Gastroesophageal sphincter (tissue), 4 donors: ENCODE measurements at regions not wholly inside any gene's neighbourhood (a gene's known extent, or its start where the extent isn't known, plus 50 kb on each side); places are given as distances from the start of the nearest gene placed in this dataset.

Source experiments
- ATAC-seq: fragments of 150-250 bp; one replicate; pipeline ENCODE4 v1.9.1; 2016; ENCODE audit warnings: mild to moderate bottlenecking, moderate library complexity
- H3K27ac ChIP-seq, 4 donors: fragments of 200-600 bp; sonication (generic) in 3 of 4; 1 replicate in 3 of 4; 2 replicates in 1 of 4; pipeline ENCODE4 v1.5.1; 2016 to 2019
- H3K27me3 ChIP-seq: fragments of 200-600 bp; sonication (generic); one replicate; pipeline ENCODE4 v1.5.1; 2019
- H3K36me3 ChIP-seq, 2 donors: fragments of 200-600 bp; sonication (generic); one replicate each; pipeline ENCODE4 v1.5.1; 2019; ENCODE audit warnings: control low read depth in 1 of 2
- H3K4me1 ChIP-seq, 3 donors: fragments of 200-600 bp; sonication (generic); 1 replicate in 2 of 3; 2 replicates in 1 of 3; pipeline ENCODE4 v1.5.1; 2016 to 2019; ENCODE audit warnings: control low read depth in 2 of 3
- H3K4me3 ChIP-seq, 2 donors: fragments of 200-600 bp; sonication (generic); one replicate each; pipeline ENCODE4 v1.5.1; 2019; ENCODE audit warnings: mild to moderate bottlenecking in 1 of 2, moderate library complexity in 1 of 2
- H3K9me3 ChIP-seq, 3 donors: fragments of 200-600 bp; sonication (generic); one replicate each; pipeline ENCODE4 v1.5.1; 2017 to 2019; ENCODE audit warnings: control low read depth in 2 of 3
- EP300 ChIP-seq: sonication (generic); formaldehyde crosslinking; IDR thresholded peaks from one replicate; pipeline ENCODE4 v1.6.1; 2017; ENCODE audit warnings: antibody characterized with exemption, mild to moderate bottlenecking
- POLR2A ChIP-seq, 2 donors: fragments of 450-650 bp; IDR thresholded peaks; one replicate each; pipeline ENCODE4 v1.6.1; 2017; ENCODE audit warnings: antibody characterized with exemption in 2 of 2, mild to moderate bottlenecking in 2 of 2, moderate library complexity in 1 of 2
- POLR2AphosphoS5 ChIP-seq: sonication (generic); formaldehyde crosslinking; IDR thresholded peaks from one replicate; pipeline ENCODE4 v1.6.1; 2017; ENCODE audit warnings: antibody characterized with exemption
- WGBS, 2 donors: methylation state at CpG; one replicate each; pipeline ENCODE4 v1.1.5; 2018; ENCODE audit warnings: low coverage in 1 of 2; 5-methylcytosine and 5-hydroxymethylcytosine counted together
- TF ChIP-seq, protein P1 (sequence below), 4 experiments: fragments of 200-600 bp in 2 of 4; fragments of 450-650 bp in 2 of 4; sonication (generic) in 1 of 4; IDR thresholded peaks; one replicate each; pipeline ENCODE4 v1.5.1; 2017 to 2019; ENCODE audit warnings: antibody characterized with exemption in 4 of 4, mild to moderate bottlenecking in 2 of 4, moderate library complexity in 2 of 4

DNA sequence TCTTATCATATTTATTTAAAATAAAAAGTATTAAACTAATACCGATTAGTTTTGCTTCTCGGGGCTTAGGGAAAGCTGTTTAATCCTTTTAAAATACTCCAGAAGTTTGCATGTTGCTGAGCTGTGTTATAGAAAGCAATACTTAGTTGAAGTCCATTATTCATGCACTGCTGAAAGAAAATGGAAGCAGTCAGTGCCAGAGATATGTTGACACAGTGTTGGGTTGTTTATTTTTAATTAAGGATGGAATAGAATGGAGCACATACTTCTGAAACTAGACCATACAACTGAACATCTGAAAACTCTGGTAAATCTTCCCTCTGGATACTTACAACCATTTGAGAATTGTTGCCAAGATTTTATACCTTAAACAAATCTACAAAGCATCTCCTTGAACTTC, 282.7 kb upstream of the CCDC179 start:
- 41 to 43% methylated on average over 2 of the region's 2 CpGs for WGBS, 2 donors
- H3K9me3 ChIP-seq = no peaks in the 10 kb centered on the region
- no peak for ATAC-seq
- H3K27me3 ChIP-seq = no peaks in the 10 kb centered on the region
- H3K36me3 ChIP-seq = no peaks in the 10 kb centered on the region
- H3K4me3 ChIP-seq = no peak overlapping the region
- H3K27ac ChIP-seq = no peak overlapping the region
- no peaks in the 10 kb centered on the region for H3K4me1 ChIP-seq
- no peak for TF ChIP-seq POLR2A (IDR thresholded peaks at IDR 0.05)
- TF ChIP-seq EP300 = no peak
- TF ChIP-seq, protein P1, sequence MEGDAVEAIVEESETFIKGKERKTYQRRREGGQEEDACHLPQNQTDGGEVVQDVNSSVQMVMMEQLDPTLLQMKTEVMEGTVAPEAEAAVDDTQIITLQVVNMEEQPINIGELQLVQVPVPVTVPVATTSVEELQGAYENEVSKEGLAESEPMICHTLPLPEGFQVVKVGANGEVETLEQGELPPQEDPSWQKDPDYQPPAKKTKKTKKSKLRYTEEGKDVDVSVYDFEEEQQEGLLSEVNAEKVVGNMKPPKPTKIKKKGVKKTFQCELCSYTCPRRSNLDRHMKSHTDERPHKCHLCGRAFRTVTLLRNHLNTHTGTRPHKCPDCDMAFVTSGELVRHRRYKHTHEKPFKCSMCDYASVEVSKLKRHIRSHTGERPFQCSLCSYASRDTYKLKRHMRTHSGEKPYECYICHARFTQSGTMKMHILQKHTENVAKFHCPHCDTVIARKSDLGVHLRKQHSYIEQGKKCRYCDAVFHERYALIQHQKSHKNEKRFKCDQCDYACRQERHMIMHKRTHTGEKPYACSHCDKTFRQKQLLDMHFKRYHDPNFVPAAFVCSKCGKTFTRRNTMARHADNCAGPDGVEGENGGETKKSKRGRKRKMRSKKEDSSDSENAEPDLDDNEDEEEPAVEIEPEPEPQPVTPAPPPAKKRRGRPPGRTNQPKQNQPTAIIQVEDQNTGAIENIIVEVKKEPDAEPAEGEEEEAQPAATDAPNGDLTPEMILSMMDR (IDR thresholded peaks at IDR 0.05) = no peak
- TF ChIP-seq POLR2AphosphoS5 = no peak

DNA sequence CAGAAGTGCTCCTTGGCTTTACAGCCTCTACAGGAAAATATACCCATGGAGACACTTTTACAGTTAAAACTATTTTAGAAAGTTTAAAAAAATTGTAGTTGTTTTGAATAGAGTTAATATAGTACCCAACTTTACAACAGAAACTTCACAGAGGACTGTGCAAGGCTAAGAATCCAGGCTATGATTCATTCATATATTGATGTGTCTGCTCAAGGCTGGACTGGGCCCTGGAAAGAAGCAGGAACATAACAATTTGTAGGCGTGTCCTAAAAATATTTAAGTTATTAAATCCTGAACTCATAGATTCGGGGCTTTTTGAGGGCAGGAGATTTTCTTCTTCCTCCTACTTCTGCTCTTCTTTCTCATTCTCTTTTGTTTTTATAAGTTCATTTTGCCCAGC, 291.5 kb upstream of the CCDC179 start:
- Histone ChIP-seq H3K4me3 (no peak overlapping the region), H3K9me3 (no peaks in the 10 kb centered on the region), H3K27me3 (no peaks in the 10 kb centered on the region), H3K27ac (no peak overlapping the region), H3K4me1 (no peaks in the 10 kb centered on the region), H3K36me3 (no peaks in the 10 kb centered on the region)
- ATAC-seq = no peak
- WGBS, 2 donors = 81 to 96% methylated on average over 2 of the region's 2 CpGs
- TF ChIP-seq EP300 (no peak), POLR2A (IDR thresholded peaks at IDR 0.05) (no peak), POLR2AphosphoS5 (no peak)
- TF ChIP-seq, protein P1 (IDR thresholded peaks at IDR 0.05) = no peak

- no peak for TF ChIP-seq POLR2AphosphoS5
- no peaks in the 10 kb centered on the region for H3K27me3 ChIP-seq
These were observed 295.2 kb upstream of the CCDC179 start for GRCh38 chr11:23155503-23155902.

DNA sequence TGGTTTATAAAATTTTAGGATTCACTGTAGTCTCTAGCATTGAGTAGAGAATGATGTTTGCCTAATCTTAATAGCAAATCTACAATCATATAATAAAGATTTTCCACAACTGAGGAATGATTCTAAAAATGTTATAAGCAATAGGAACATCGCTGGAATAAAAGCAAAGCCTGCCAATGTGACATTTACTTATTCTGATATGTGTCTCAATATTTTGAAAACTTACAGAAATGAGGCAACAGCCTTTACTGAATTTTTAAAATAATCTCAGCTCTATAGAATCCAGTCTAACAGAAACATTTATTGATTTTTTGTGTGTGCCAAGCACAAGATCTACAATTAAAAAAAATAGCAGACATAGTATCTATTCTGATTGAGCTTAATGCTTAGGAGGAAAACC, 303.7 kb upstream of the CCDC179 start:
- H3K4me1 ChIP-seq = no peaks in the 10 kb centered on the region
- ATAC-seq = no peak
- no peaks in the 10 kb centered on the region for H3K36me3 ChIP-seq
- no peak overlapping the region for H3K4me3 ChIP-seq
- H3K9me3 ChIP-seq = no peaks in the 10 kb centered on the region
- H3K27me3 ChIP-seq = no peaks in the 10 kb centered on the region
- no peak for TF ChIP-seq POLR2AphosphoS5
- 96 to 100% methylated on average over 1 of the region's 1 CpG for WGBS, 2 donors
- H3K27ac ChIP-seq = no peak overlapping the region

More at GRCh38 chr11:23155503-23155902, 295.2 kb upstream of the CCDC179 start:
- ATAC-seq = no peak
- no peak overlapping the region for H3K4me3 ChIP-seq
- 91% methylated on average over 1 of the region's 1 CpG for WGBS, 2 donors
- no peaks in the 10 kb centered on the region for H3K4me1 ChIP-seq
- H3K36me3 ChIP-seq = no peaks in the 10 kb centered on the region
- H3K27ac ChIP-seq = no peak overlapping the region
- no peaks in the 10 kb centered on the region for H3K9me3 ChIP-seq

DNA sequence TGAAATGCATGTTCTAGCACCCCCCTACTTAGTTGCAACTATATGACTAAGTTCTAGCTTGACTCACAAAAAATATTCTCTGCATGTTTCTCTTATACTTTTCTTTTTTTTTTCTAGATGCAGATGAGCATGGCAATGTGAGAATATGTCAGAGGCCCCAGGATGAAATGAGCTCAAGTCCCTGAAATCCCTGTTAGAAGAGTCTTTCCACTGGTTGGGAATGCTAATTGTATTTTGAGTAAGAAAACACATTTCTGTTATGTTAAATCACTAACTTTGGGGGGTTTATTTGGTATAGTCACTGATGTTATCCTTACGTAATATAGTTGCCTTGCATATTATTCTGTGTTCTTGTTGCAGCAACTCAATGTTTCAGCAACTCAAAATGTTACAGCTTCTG, 306.1 kb upstream of the CCDC179 start:
- TF ChIP-seq, protein P1 (IDR thresholded peaks at IDR 0.05) = no peak
- TF ChIP-seq EP300 (no peak), POLR2A (IDR thresholded peaks at IDR 0.05) (no peak), POLR2AphosphoS5 (no peak)
- Histone ChIP-seq H3K9me3 (no peaks in the 10 kb centered on the region), H3K27me3 (no peaks in the 10 kb centered on the region), H3K4me1 (no peaks in the 10 kb centered on the region), H3K27ac (no peak overlapping the region), H3K36me3 (no peaks in the 10 kb centered on the region), H3K4me3 (no peak overlapping the region)
- no peak for ATAC-seq
- WGBS, 2 donors = 88% methylated on average over 1 of the region's 1 CpG

- Histone ChIP-seq H3K36me3 (no peaks in the 10 kb centered on the region), H3K27me3 (no peaks in the 10 kb centered on the region), H3K27ac (no peak overlapping the region), H3K4me3 (no peak overlapping the region), H3K9me3 (no peaks in the 10 kb centered on the region), H3K4me1 (no peaks in the 10 kb centered on the region)
- ATAC-seq = no peak
- WGBS, 2 donors = 82 to 92% methylated on average over 1 of the region's 1 CpG
- TF ChIP-seq, protein P1 (IDR thresholded peaks at IDR 0.05) = no peak
- TF ChIP-seq POLR2AphosphoS5 = no peak
- TF ChIP-seq POLR2A (IDR thresholded peaks at IDR 0.05) = no peak
- TF ChIP-seq EP300 = no peak
These were observed 319.3 kb upstream of the CCDC179 start for GRCh38 chr11:23179609-23180008.
